HEK293T (cell line): ENCODE measurements at regions not wholly inside any gene's neighbourhood (a gene's known extent, or its start where the extent isn't known, plus 50 kb on each side); places are given as distances from the start of the nearest gene placed in this dataset.

Experiments used
- ARNT ChIP-seq: fragments of 450-650 bp; IDR thresholded peaks from 2 replicates; pipeline ENCODE4 v1.6.1; 2017; ENCODE audit warnings: mild to moderate bottlenecking
- BHLHE40 ChIP-seq: fragments of 450-650 bp; IDR thresholded peaks from 2 replicates; pipeline ENCODE4 v1.6.1; 2016; ENCODE audit warnings: mild to moderate bottlenecking, moderate library complexity, borderline replicate concordance
- ELF4 ChIP-seq: fragments of 450-650 bp; IDR thresholded peaks from 2 replicates; pipeline ENCODE4 v1.6.1; 2017; ENCODE audit warnings: antibody characterized with exemption
- FOXK2 ChIP-seq: fragments of 450-650 bp; IDR thresholded peaks from 2 replicates; pipeline ENCODE4 v1.6.1; 2016; ENCODE audit warnings: mild to moderate bottlenecking
- FOXM1 ChIP-seq: fragments of 450-650 bp; IDR thresholded peaks from 2 replicates; pipeline ENCODE4 v1.6.1; 2017; ENCODE audit warnings: mild to moderate bottlenecking, borderline replicate concordance
- HDGF ChIP-seq: fragments of 450-650 bp; IDR thresholded peaks from 2 replicates; pipeline ENCODE4 v1.6.1; 2017; ENCODE audit warnings: antibody characterized with exemption, borderline replicate concordance
- L3MBTL2 ChIP-seq: fragments of 450-650 bp; conservative IDR thresholded peaks from 2 replicates; pipeline ENCODE4 v1.6.1; 2016; ENCODE audit warnings: mild to moderate bottlenecking
- LEF1 ChIP-seq: fragments of 450-650 bp; IDR thresholded peaks from 2 replicates; pipeline ENCODE4 v1.6.1; 2017; ENCODE audit warnings: mild to moderate bottlenecking, borderline replicate concordance
- SUZ12 ChIP-seq: fragments of 450-650 bp; IDR thresholded peaks from 2 replicates; pipeline ENCODE4 v1.6.1; 2016; ENCODE audit warnings: mild to moderate bottlenecking
- TARDBP ChIP-seq: fragments of 450-650 bp; IDR thresholded peaks from 2 replicates; pipeline ENCODE4 v1.6.1; 2016

DNA sequence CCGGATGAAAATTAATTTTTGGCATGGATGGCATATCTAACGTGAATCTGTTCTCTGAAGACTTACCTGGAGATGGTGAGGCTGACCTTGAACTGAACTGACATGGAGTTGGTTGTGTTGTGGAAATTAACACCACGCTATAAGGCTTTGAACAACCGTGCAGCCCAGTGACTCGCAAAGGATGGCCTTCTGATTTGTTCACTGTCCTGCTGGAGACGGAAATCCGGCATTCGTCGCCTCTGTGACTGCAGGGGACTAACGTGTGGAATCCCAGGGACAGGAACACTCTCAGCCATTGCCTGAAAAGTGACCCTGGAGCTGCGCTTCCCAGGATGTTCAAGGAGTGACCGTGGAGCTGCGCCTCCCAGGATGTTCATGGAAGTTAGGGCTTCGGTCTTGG lies 100.3 kb downstream of the NPIPB11 start:
- TF ChIP-seq ARNT = no peak
- no peak for TF ChIP-seq SUZ12
- TF ChIP-seq TARDBP = no peak
- no peak for TF ChIP-seq FOXM1
- TF ChIP-seq HDGF = no peak
- no peak for TF ChIP-seq LEF1
- TF ChIP-seq BHLHE40 = no peak
- no peak for TF ChIP-seq L3MBTL2
- TF ChIP-seq ELF4 = no peak
- no peak for TF ChIP-seq FOXK2
